ENCODE measurements at regions not wholly inside any gene's neighbourhood (a gene's known extent, or its start where the extent isn't known, plus 50 kb on each side); places are given as distances from the start of the nearest gene placed in this dataset.
"Not testable (repeated sequence)": the region's sequence is repeated elsewhere in the genome, so short reads cannot be mapped to it uniquely, and the experiment has no call there.

DNA sequence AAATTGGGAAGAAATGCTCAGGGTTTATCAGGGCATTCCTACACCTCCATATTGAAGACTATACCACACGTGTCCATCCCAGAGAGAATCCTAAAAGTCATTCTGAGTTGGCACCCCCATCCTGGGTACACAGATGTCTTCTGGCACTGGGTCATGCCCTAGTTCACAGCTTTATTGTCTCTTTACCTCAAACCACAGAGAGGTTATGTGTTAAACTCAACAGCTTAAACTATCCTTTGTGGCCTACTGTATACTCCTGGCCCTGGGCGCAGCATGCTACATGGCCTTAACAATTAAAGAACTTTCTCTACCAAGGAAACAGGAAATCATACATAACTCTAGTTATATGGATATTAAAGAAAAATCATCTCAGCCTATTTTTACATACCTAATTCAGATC is 115.6 kb upstream of the SEM1 start:
- TF ChIP-seq, protein P1, sequence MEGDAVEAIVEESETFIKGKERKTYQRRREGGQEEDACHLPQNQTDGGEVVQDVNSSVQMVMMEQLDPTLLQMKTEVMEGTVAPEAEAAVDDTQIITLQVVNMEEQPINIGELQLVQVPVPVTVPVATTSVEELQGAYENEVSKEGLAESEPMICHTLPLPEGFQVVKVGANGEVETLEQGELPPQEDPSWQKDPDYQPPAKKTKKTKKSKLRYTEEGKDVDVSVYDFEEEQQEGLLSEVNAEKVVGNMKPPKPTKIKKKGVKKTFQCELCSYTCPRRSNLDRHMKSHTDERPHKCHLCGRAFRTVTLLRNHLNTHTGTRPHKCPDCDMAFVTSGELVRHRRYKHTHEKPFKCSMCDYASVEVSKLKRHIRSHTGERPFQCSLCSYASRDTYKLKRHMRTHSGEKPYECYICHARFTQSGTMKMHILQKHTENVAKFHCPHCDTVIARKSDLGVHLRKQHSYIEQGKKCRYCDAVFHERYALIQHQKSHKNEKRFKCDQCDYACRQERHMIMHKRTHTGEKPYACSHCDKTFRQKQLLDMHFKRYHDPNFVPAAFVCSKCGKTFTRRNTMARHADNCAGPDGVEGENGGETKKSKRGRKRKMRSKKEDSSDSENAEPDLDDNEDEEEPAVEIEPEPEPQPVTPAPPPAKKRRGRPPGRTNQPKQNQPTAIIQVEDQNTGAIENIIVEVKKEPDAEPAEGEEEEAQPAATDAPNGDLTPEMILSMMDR (conservative IDR thresholded peaks at IDR 0.05; ENCODE audit: control insufficient read depth, insufficient read depth, low read depth, low read length), result no peak
- H3K4me3 ChIP-seq (ENCODE audit: control insufficient read depth, low read depth, low read length), result no peak overlapping the region
- no peak for DNase-seq (ENCODE audit: low read depth)

DNA sequence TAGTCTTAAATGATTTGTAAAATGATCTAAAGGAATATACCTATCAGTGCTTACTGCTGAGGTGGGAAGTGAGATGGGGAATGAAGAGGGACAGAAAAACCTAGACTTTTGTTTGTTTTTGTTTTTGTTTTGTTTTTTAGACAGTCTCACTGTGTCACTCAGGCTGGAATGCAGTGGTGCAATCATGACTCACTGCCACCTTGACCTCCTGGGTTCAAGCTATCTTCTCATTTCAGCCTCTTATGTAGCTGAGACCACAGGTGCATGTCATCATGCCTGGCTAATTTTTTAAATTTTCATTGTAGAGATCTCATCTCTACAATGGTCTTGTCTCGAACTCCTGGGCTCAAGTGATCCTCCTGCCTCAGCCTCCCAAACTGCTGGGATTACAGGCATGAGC is 116.4 kb upstream of the SEM1 start:
- DNase-seq (ENCODE audit: low read depth), result no peak
- H3K4me3 ChIP-seq (ENCODE audit: control insufficient read depth, low read depth, low read length), result no peak overlapping the region
- TF ChIP-seq, protein P1 (conservative IDR thresholded peaks at IDR 0.05; ENCODE audit: control insufficient read depth, insufficient read depth, low read depth, low read length), result no peak

DNA sequence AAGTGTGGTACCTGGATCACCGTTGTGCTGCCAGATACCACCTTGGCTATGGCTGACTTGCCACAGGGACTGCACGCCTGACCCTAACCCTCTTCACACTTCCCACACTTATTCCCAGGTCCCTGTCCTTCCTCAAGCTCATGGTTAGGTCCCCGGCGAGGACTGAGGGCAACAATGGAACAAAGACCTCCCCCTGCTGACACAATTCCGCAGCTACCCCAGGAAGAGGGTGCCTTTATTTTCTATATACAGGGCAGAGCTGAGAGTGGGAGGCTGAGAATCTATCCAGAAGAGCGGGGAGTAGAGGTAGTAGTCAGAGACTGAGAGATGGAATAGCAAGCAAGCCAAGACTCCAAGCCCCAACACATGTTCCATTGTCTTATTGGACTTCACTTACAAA is 118.1 kb upstream of the SEM1 start:
- DNase-seq (ENCODE audit: low read depth), result no peak
- no peak overlapping the region for H3K4me3 ChIP-seq (ENCODE audit: control insufficient read depth, low read depth, low read length)
- TF ChIP-seq, protein P1 (conservative IDR thresholded peaks at IDR 0.05; ENCODE audit: control insufficient read depth, insufficient read depth, low read depth, low read length), result no peak

GRCh38 chr7:96829121-96829520 is 119.5 kb upstream of the SEM1 start:
- not testable (repeated sequence) for H3K4me3 ChIP-seq (ENCODE audit: control insufficient read depth, low read depth, low read length); DNase-seq (ENCODE audit: low read depth)

- DNase-seq (ENCODE audit: low read depth), result no peak
- TF ChIP-seq, protein P1 (conservative IDR thresholded peaks at IDR 0.05; ENCODE audit: control insufficient read depth, insufficient read depth, low read depth, low read length), result no peak
- H3K4me3 ChIP-seq (ENCODE audit: control insufficient read depth, low read depth, low read length), result no peak overlapping the region
Measured at GRCh38 chr7:96831446-96831845, 121.8 kb upstream of the SEM1 start.

DNA sequence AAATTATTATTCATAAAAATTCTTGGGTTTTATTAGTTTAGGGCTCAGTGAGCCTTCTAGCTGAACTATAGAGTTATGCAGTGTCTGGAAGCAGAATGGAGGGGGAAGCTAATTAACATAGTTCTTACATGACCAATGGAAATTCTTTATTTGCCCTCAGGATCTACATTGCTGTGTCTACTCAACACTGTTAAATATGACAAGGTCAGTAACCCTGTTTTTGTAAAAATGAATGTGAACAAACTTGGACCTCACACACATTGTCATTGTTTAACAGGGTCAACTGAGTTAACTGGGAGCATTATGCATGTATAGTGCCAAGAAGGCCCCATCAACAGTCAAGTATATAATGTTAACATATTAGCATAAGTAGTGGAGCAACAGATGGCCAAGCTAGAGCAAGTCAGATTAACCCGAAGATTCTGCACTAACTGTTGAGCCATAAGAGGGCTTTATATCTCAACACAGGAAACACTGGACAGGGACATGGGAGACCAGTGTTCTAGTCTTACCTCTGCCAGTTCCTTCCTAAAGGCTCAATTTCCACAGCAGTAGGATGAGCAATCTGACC is 122.5 kb upstream of the SEM1 start:
- TF ChIP-seq, protein P1 (conservative IDR thresholded peaks at IDR 0.05; ENCODE audit: control insufficient read depth, insufficient read depth, low read depth, low read length), result no peak
- DNase-seq (ENCODE audit: low read depth), result no peak
- H3K4me3 ChIP-seq (ENCODE audit: control insufficient read depth, low read depth, low read length), result no peak overlapping the region

DNA sequence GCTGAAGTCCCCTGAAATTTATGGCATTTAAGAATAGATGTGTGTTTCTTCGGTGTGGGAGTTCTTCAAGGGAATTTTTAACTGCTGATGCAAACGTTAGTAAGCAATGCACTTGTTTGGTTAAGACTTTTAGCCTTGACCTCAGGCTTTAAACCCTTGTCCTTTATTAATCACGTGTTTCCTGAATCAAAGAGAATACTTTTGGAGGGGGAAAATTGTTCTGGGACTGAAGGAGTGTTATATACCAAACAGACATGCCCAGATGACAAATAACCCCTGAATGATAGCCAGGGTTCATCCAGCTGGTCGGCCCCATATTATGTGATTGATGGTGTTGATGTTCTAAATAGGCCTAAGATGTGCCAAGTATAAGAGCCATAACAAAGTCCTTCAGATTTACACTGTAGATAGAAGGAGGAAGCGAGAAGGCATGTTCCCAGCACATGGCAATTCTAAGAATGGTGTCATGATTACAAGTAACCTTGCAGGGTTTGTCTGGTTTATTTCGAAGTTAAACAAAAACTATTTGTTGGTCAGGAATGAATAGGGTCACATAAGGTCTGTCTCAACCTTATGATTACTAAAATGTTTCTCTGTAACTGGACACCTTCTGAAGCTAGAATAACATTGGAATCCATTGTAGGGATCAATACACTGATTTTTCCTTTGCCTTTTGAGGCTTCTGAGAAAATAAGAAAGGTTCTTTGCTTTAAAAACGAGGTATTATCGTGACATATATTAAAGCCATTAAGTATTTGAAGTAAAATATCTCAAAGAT is 124.2 kb upstream of the SEM1 start:
- no peak overlapping the region for H3K4me3 ChIP-seq (ENCODE audit: control insufficient read depth, low read depth, low read length)
- DNase-seq (ENCODE audit: low read depth), result peak; percentile 35
- TF ChIP-seq, protein P1 (conservative IDR thresholded peaks at IDR 0.05; ENCODE audit: control insufficient read depth, insufficient read depth, low read depth, low read length), result no peak
